ENCODE measurements at regions not wholly inside any gene's neighbourhood (a gene's known extent, or its start where the extent isn't known, plus 50 kb on each side); places are given as distances from the start of the nearest gene placed in this dataset.

GRCh38 chr2:40874380-40874779, 422.5 kb upstream of the SLC8A1 start:
- H3K4me1 ChIP-seq (ENCODE audit: low read depth), result no peaks in the 10 kb centered on the region
- DNase-seq (no peak), ATAC-seq (no peak)
- H3K4me3 ChIP-seq, result no peak overlapping the region
- TF ChIP-seq CTCF (IDR thresholded peaks at IDR 0.05), result no peak
- no peaks in the 10 kb centered on the region for H3K36me3 ChIP-seq (ENCODE audit: low read depth)
- intact Hi-C loops (cut with DNase I, micrococcal nuclease), result no loop called here
- no peaks in the 10 kb centered on the region for H3K9me3 ChIP-seq

DNA sequence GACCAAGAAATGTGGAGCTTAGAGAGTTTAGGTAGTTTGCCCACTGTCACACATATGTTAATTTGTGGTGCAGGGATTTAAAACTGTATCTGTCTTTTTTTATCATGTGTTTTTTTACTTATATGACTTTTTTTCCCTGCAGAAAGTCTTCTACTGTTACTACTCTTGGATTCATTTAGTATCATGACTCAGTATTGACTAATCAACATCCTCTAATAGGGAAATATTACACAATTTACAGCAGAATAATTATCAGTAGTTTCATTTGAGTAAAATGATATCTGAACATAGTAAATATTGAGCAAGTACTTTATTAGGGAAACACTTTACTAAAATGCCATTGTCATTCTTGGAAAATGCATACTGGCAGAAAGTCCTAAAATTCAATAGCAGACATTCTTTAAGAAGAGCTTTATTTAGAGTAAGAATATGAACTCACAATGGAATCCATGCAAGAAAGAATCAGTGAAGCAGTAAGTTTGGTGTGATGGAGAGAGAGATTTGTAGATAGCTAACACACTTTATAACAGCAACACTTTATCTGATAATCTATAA, 425.9 kb upstream of the SLC8A1 start:
- no peak overlapping the region for H3K4me3 ChIP-seq
- no peaks in the 10 kb centered on the region for H3K4me1 ChIP-seq (ENCODE audit: low read depth)
- no peak for TF ChIP-seq CTCF (IDR thresholded peaks at IDR 0.05)
- DNase-seq, result no peak
- no peak for ATAC-seq
- intact Hi-C loops (cut with DNase I, micrococcal nuclease), result no loop called here
- peaks cover 3% of the 10 kb centered on the region for H3K9me3 ChIP-seq
- no peaks in the 10 kb centered on the region for H3K36me3 ChIP-seq (ENCODE audit: low read depth)

DNA sequence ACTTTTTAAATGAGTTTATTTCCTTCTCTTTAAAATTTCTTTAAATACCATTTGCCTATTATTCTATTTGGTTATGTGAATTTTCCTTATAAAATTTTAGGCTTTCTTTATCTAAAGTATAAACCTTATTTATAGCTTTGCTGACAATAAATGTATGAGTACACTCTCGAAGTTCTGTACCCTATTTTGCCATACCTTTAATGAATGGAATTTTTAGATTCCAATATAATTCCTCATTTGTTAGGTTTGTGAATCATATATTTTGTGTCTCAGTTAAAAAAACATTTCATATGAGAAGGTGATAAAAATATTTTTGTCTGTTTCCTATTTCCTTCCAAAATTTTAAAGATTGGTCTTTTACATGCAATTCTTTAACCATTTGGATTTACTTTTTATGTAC, 427.4 kb upstream of the SLC8A1 start:
- DNase-seq (no peak), ATAC-seq (no peak)
- TF ChIP-seq CTCF (IDR thresholded peaks at IDR 0.05), result no peak
- no peaks in the 10 kb centered on the region for H3K4me1 ChIP-seq (ENCODE audit: low read depth)
- H3K9me3 ChIP-seq, result peaks cover 3% of the 10 kb centered on the region
- intact Hi-C loops (cut with DNase I, micrococcal nuclease), result no loop called here
- no peaks in the 10 kb centered on the region for H3K36me3 ChIP-seq (ENCODE audit: low read depth)
- H3K4me3 ChIP-seq, result no peak overlapping the region

DNA sequence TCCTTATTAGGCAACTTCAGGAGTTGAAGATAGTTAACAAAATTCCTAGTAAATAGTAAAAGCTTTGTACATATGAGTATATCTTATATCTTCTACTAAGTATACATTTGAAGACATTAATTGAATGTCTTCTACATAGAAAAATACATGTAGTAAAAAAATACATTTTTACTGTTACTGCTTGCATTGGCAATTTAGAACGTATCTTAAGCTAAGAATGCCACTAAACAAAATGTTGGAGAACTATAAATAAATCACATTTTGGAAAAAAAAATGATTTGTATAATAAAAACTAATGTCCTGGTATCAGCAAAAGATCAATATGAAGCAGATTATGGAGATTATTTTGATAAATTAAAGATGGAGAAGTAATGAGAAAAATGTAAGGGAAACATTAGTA, 434.2 kb upstream of the SLC8A1 start:
- no peak for ATAC-seq
- Histone ChIP-seq H3K4me3 (no peak overlapping the region), H3K36me3 (ENCODE audit: low read depth) (no peaks in the 10 kb centered on the region), H3K9me3 (peaks cover 22% of the 10 kb centered on the region), H3K4me1 (ENCODE audit: low read depth) (no peaks in the 10 kb centered on the region)
- intact Hi-C loops (cut with DNase I, micrococcal nuclease), result no loop called here
- no peak for TF ChIP-seq CTCF (IDR thresholded peaks at IDR 0.05)
- no peak for DNase-seq

DNA sequence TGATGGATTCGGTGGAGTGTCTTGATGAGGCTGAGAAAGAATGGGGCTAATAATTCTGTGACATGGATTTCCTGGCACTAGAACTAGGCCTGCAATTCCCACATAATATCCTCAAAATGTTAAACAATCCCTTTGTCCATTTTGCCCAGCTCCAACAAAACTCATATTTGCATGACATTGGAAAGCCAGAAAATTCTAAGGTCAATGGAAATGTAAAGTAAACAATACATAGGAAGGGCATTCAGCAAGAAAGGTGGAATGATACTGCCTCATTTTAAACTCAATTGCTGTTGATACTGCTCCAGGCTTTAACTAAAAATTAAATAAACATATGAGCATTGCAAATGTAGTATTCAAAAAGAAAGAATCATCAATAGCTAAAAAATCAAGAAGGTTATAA, 434.8 kb upstream of the SLC8A1 start:
- intact Hi-C loops (cut with DNase I, micrococcal nuclease), result no loop called here
- ATAC-seq, result no peak
- no peaks in the 10 kb centered on the region for H3K4me1 ChIP-seq (ENCODE audit: low read depth)
- H3K4me3 ChIP-seq, result no peak overlapping the region
- TF ChIP-seq CTCF (IDR thresholded peaks at IDR 0.05), result no peak
- H3K36me3 ChIP-seq (ENCODE audit: low read depth), result no peaks in the 10 kb centered on the region
- H3K9me3 ChIP-seq, result peaks cover 22% of the 10 kb centered on the region
- DNase-seq, result no peak

DNA sequence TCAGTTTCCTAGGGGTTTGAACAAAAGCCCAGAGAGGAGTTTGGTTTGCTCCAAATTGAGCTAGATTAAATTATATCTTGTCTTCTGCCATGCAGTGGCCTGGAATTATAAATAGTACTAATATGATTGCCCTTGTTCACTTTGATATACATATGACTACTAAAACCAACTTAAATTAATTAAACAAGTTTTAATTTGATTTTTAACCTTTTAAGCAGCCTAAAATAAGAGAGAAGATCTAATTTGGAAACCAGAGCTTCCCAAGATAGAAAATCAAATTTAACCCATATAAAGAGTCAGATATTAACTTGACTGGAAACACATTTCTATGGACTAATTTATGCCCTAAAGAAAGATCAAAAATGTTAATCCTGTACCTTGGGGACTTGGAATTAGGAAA, 444.5 kb upstream of the SLC8A1 start:
- H3K4me1 ChIP-seq (ENCODE audit: low read depth), result no peaks in the 10 kb centered on the region
- intact Hi-C loops (cut with DNase I, micrococcal nuclease), result no loop called here
- H3K4me3 ChIP-seq, result no peak overlapping the region
- no peak for TF ChIP-seq CTCF (IDR thresholded peaks at IDR 0.05)
- ATAC-seq (no peak), DNase-seq (no peak)
- H3K9me3 ChIP-seq, result no peaks in the 10 kb centered on the region
- no peaks in the 10 kb centered on the region for H3K36me3 ChIP-seq (ENCODE audit: low read depth)
